GM10248 (cell line): ENCODE measurements at regions not wholly inside any gene's neighbourhood (a gene's known extent, or its start where the extent isn't known, plus 50 kb on each side); places are given as distances from the start of the nearest gene placed in this dataset.
A peak's percentile ranks its signal among the peaks of the same experiment; 100 is the strongest.

Experiments used
- CTCF ChIA-PET: fragments of 300-600 bp; sonication (Branson Sonifier 250); formaldehyde crosslinking; extraction: SDS; loops from one replicate; lab custom pipeline; 2021; ENCODE audit warnings: antibody characterized with exemption; lab: Yijun Ruan, JAX
- POLR2A ChIA-PET: fragments of 350-650 bp; sonication (Branson Sonifier 250); formaldehyde crosslinking; extraction: SDS; loops from one replicate; lab custom pipeline; 2020; ENCODE audit warnings: antibody characterized with exemption; lab: Yijun Ruan, JAX
- DNase-seq: peaks from one replicate; pipeline ENCODE4 v3.0.0; 2012; ENCODE audit errors: extremely low spot score
- TF ChIP-seq, protein P1 (sequence below): IDR thresholded peaks from 2 replicates; pipeline ENCODE4 v1.5.1; 2012; ENCODE audit warnings: mild to moderate bottlenecking, low read depth; ENCODE audit errors: extremely low read depth, missing control alignments, control extremely low read depth

DNA sequence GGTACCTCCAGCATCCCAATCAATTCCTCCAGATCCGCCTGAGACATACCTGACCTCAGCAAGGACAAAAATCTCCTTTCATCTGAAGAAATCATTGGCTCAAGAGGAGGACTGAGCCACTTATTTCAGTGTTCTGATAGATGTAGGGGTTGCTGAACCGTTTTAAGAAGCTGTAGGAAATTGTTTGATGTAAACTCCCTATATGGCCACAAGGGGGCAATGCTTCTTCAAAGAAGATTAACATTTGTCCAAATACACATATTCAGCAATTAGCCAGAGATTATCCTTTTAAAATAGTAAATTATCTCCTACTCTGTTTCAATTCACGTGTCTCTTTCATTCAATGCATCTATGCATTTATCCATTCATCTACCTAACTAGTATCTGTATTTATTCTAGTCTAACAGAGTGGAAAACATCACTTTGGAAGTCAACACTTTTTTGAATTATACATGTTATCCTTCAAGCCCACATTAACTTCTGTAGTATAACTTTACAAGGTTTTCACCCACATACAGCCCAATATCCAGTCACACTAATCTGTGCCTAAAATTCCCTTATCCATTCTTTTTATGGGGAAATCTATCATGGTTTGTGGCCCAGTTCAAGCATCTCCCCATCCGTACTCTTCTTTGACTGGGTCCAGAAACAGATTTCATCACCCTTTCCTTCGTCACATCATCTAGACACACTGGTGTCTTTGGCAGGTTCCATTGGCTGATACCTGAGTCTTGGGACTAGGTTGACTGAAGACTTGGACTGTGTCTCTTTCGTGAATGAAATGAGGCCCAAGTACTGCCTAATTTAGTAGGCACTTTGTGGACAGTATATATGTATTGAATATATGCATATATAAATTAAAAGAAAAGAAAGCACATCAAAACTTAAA is 411.0 kb upstream of the OR4E1 start:
- DNase-seq: peak; percentile 48
- TF ChIP-seq, protein P1, sequence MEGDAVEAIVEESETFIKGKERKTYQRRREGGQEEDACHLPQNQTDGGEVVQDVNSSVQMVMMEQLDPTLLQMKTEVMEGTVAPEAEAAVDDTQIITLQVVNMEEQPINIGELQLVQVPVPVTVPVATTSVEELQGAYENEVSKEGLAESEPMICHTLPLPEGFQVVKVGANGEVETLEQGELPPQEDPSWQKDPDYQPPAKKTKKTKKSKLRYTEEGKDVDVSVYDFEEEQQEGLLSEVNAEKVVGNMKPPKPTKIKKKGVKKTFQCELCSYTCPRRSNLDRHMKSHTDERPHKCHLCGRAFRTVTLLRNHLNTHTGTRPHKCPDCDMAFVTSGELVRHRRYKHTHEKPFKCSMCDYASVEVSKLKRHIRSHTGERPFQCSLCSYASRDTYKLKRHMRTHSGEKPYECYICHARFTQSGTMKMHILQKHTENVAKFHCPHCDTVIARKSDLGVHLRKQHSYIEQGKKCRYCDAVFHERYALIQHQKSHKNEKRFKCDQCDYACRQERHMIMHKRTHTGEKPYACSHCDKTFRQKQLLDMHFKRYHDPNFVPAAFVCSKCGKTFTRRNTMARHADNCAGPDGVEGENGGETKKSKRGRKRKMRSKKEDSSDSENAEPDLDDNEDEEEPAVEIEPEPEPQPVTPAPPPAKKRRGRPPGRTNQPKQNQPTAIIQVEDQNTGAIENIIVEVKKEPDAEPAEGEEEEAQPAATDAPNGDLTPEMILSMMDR: peak; percentile 68
- ChIA-PET CTCF (interaction anchor here (1.0 to 2.1 kb wide), 7 partner anchors 13 to 19 kb away, joined by 4 to 14 read pairs (median 6); no protein-coding TSS in a partner anchor), POLR2A (no interaction called here)

DNA sequence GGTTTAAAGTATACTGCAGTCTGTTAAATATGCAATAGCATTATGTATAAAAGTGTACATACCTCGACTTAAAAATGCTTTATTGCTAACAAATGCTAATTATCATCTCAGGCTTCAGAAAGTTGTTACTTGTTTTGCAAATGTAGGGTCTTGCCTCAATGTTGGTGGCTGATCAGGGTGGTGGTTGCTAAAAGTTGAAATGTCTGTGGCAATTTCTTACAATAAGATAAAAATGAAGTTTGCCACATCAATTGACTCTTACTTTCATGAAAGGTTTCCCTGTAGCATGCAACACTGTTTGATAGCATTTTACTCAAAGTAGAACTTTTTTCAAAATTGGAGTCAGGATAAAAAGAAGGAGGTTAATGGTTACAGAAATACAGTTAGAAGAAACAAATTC is 407.7 kb upstream of the OR4E1 start:
- TF ChIP-seq, protein P1: no peak
- ChIA-PET POLR2A (no interaction called here), CTCF (no interaction called here)
- no peak for DNase-seq

DNA sequence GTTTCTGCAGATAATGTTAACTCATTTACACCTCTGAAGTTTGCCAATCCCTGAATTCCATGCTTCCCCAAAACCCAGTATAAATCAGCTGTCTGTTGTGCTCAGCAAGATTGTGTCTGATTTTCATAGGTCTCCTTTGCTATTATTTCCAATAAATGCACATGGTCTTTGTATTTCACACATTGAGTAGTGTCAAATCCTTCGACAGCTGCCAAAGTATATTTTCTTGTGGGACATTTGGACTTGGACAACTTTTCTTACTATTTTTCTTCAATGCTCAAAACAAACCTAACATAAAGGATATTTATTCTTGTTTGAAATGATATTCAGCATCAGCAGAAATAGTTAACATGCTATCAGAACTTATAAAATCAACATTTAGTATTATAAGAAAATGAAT is 406.1 kb upstream of the OR4E1 start:
- POLR2A ChIA-PET: no interaction called here
- CTCF ChIA-PET: interaction anchor here (1.1 kb wide), 1 partner anchor 12 kb away, joined by 3 read pairs; no protein-coding TSS in a partner anchor
- TF ChIP-seq, protein P1: no peak
- DNase-seq: no peak

DNA sequence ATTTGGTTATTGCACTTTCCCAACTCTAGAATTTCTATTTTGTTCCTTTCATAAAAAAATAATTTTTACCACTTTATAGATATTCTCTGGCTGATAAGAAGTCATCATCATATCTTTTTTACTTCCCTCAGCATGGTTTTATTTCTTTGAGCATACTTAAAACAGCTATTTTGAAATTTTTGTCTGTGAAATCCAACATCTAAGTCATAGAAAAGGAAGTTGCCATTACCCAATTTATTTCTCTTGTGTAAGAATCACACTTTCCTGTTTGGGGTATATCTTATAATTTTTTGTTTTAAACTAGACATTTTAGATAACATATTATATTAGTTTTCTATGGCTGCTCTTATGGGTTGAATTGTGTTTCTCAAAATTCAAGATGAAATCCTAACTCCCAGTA is 400.2 kb upstream of the OR4E1 start:
- DNase-seq: no peak
- CTCF ChIA-PET: no interaction called here
- POLR2A ChIA-PET: no interaction called here
- TF ChIP-seq, protein P1: no peak

DNA sequence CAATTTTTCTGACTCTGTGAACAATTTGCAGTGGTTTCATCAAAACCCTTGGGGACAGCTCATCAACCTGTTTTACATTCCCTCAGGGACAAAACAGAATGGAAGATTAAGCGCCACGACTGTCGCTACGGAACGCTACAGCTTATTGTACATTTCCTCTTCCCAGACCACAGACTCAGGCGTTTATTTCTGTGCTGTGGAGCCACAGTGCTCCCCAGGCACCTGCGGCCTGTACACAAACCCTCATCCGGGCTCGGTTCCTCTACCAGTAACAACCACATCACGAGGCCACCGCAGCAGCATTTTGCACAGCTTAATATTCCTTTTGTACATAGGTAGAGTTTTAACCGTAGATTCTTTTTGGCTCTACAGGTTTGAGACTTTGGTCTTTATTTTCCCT is 397.4 kb upstream of the OR4E1 start:
- POLR2A ChIA-PET: no interaction called here
- DNase-seq: peak; percentile 23
- CTCF ChIA-PET: interaction anchor here (1.0 to 1.7 kb wide), 4 partner anchors 13 to 153 kb away, joined by 3 to 6 read pairs (median 4); no protein-coding TSS in a partner anchor
- TF ChIP-seq, protein P1: no peak

DNA sequence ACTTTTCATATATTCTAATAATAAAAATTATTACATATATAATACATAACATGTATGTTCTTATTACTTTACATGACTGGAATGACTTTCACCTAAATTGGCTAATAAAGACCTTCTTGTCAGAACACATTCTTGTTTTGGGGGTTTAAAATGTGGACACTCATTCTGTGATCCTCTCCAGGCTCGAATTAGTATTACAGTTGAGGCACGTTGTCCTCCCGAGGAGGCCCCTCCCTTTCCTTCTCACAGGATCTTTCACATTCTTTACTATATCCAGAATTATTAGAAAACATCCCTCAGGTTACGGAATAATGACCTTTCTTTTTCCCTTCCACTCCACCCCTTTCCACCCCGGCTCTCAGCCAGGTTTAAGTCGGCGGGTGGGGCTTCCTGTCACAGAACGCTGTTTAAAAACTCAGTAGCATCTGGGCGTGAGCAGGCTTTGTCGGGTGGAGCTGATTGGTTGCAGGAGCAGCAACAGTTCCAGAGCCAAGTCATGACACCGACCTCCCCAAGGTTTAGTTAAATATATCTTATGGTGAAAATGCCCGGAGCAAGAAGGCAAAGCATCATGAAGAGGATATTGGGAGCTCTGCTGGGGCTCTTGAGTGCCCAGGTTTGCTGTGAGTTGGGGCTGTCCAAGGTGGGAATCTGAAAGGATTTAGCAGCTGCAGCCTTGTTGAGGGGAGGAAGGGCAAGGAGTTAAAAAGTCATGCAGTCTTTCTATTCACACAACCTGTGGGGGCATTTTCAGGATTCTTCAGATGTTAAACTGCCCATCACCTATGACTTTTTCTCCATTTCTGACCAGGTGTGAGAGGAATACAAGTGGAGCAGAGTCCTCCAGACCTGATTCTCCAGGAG is 396.7 kb upstream of the OR4E1 start:
- ChIA-PET POLR2A (no interaction called here), CTCF (interaction anchor here (1.0 to 1.7 kb wide), 4 partner anchors 14 to 152 kb away, joined by 3 to 6 read pairs (median 4); no protein-coding TSS in a partner anchor)
- TF ChIP-seq, protein P1: no peak
- no peak for DNase-seq
